ENCODE measurements at regions not wholly inside any gene's neighbourhood (a gene's known extent, or its start where the extent isn't known, plus 50 kb on each side); places are given as distances from the start of the nearest gene placed in this dataset.

DNA sequence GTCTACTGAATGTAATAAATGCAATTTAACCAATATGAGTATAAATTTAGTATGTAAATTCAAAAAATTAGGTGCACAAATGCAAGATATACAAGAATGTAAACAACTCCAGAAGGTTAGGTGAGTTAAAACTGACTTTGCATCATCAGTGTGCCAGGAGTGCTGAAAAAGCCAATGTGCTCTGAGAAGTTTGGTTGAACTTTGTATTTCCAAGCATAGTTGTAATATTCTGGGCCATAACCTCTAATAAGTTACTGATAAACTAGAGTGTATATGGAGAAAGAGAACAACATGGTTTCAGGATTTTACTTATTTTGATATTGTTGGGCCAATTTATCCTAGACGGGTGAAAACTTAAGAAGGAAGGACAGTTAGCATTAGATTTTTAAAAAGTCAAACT, 876.9 kb upstream of the GHITM start:
- no peak for TF ChIP-seq CTCF (IDR thresholded peaks at IDR 0.05)
- no peak for TF ChIP-seq POLR2A (IDR thresholded peaks at IDR 0.05)

Measured in heart left ventricle (tissue), 13 donors.